Neural cell (in vitro differentiated cells): ENCODE measurements at regions not wholly inside any gene's neighbourhood (a gene's known extent, or its start where the extent isn't known, plus 50 kb on each side); places are given as distances from the start of the nearest gene placed in this dataset.
"Not testable (repeated sequence)": the region's sequence is repeated elsewhere in the genome, so short reads cannot be mapped to it uniquely, and the experiment has no call there.

Experiments used
- H2AFZ ChIP-seq: fragments of 200-600, 300-800 bp; sonication (generic), shearing (Covaris generic); 2 replicates; pipeline ENCODE4 v1.6.0; 2014; ENCODE audit warnings: low read depth, mild to moderate bottlenecking, antibody characterized with exemption, low read length, moderate library complexity
- H3F3A ChIP-seq: fragments of 200-600 bp; shearing (Covaris generic); 2 replicates; pipeline ENCODE4 v1.6.1; 2016; ENCODE audit warnings: mild to moderate bottlenecking, moderate library complexity, mixed read lengths, antibody characterized with exemption, low read length; ENCODE audit not compliant: insufficient read depth, poor library complexity, severe bottlenecking
- H3K27ac ChIP-seq: fragments of 200-600, 300-800 bp; sonication (generic), shearing (Covaris generic); 2 replicates; pipeline ENCODE4 v1.5.1; 2014; ENCODE audit warnings: mild to moderate bottlenecking, low read length, moderate library complexity
- H3K27me3 ChIP-seq: fragments of 300-800, 200-600 bp; sonication (generic), shearing (Covaris generic); 2 replicates; pipeline ENCODE4 v1.6.0; 2014; ENCODE audit warnings: mild to moderate bottlenecking, low read depth, low read length, moderate library complexity; ENCODE audit not compliant: insufficient read depth
- H3K36me3 ChIP-seq: fragments of 300-800, 200-600 bp; sonication (generic), shearing (Covaris generic); 2 replicates; pipeline ENCODE4 v1.5.1; 2014; ENCODE audit warnings: mild to moderate bottlenecking, antibody characterized with exemption, low read length, moderate library complexity; ENCODE audit not compliant: insufficient read depth
- H3K4me2 ChIP-seq: fragments of 300-800, 200-600 bp; sonication (generic), shearing (Covaris generic); 2 replicates; pipeline ENCODE4 v1.6.0; 2014; ENCODE audit warnings: mild to moderate bottlenecking, low read length
- H3K4me3 ChIP-seq: fragments of 300-800, 200-600 bp; sonication (generic), shearing (Covaris generic); 2 replicates; pipeline ENCODE4 v1.5.1; 2014; ENCODE audit warnings: mild to moderate bottlenecking, low read length, moderate library complexity
- H3K79me2 ChIP-seq: fragments of 200-600 bp; shearing (Covaris generic); replicated peaks from 2 replicates; pipeline ENCODE4 v1.6.0; 2014; ENCODE audit warnings: mild to moderate bottlenecking, low read length, moderate library complexity; ENCODE audit not compliant: insufficient read depth
- H3K9ac ChIP-seq: fragments of 300-800, 200-600 bp; sonication (generic), shearing (Covaris generic); 2 replicates; pipeline ENCODE4 v1.6.1; 2016; ENCODE audit warnings: mild to moderate bottlenecking, low read length, mixed read lengths
- H3K9me2 ChIP-seq: fragments of 200-600 bp; shearing (Covaris generic); 2 replicates; pipeline ENCODE4 v1.6.1; 2016; ENCODE audit warnings: mild to moderate bottlenecking, low read length, mixed read lengths; ENCODE audit not compliant: insufficient read depth
- H3K9me3 ChIP-seq: fragments of 200-600, 300-800 bp; sonication (generic), shearing (Covaris generic); 2 replicates; pipeline ENCODE4 v1.6.1; 2016; ENCODE audit warnings: mild to moderate bottlenecking, mixed run types, low read length, moderate library complexity, mixed read lengths
- H4K20me1 ChIP-seq: fragments of 200-600 bp; shearing (Covaris generic); 2 replicates; pipeline ENCODE4 v1.6.1; 2016; ENCODE audit warnings: mild to moderate bottlenecking, mixed run types; ENCODE audit not compliant: insufficient read depth
- CTCF ChIP-seq: fragments of 450-650 bp; IDR thresholded peaks from 2 replicates; pipeline ENCODE4 v1.5.1; 2014; ENCODE audit warnings: antibody characterized with exemption, mild to moderate bottlenecking, moderate library complexity; ENCODE audit not compliant: poor library complexity, severe bottlenecking
- EP300 ChIP-seq: fragments of 450-650 bp; conservative IDR thresholded peaks from 2 replicates; pipeline ENCODE4 v1.6.1; 2014; ENCODE audit warnings: antibody characterized with exemption, mild to moderate bottlenecking, moderate library complexity; ENCODE audit not compliant: poor library complexity, severe bottlenecking
- EZH2 ChIP-seq: fragments of 200-600, 300-800 bp; shearing (Covaris generic), sonication (generic); IDR thresholded peaks from 2 replicates; pipeline ENCODE4 v1.6.1; 2014; ENCODE audit warnings: antibody characterized with exemption, low read length, borderline replicate concordance, mild to moderate bottlenecking; ENCODE audit not compliant: insufficient read depth, poor library complexity, severe bottlenecking
- MXI1 ChIP-seq: fragments of 450-650 bp; conservative IDR thresholded peaks from 2 replicates; pipeline ENCODE4 v1.6.1; 2014; ENCODE audit warnings: antibody characterized with exemption, mild to moderate bottlenecking; ENCODE audit not compliant: poor library complexity, severe bottlenecking
- POLR2AphosphoS5 ChIP-seq: IDR thresholded peaks from 2 replicates; pipeline ENCODE4 v1.6.1; 2012
- REST ChIP-seq: IDR thresholded peaks from 2 replicates; pipeline ENCODE4 v1.6.1; 2012; ENCODE audit warnings: borderline replicate concordance

GRCh38 chr18:60017371-60017770 lies 117.6 kb downstream of the PMAIP1 start:
- no peaks in the 10 kb centered on the region for H3K27me3 ChIP-seq
- H3K9me2 ChIP-seq: no peaks in the 10 kb centered on the region
- H3K4me3 ChIP-seq: no peak overlapping the region
- TF ChIP-seq CTCF (no peak), POLR2AphosphoS5 (no peak), MXI1 (no peak), EP300 (no peak), EZH2 (no peak), REST (no peak)
- no peak overlapping the region for H3K4me2 ChIP-seq
- H3K79me2 ChIP-seq: no peaks in the 10 kb centered on the region
- no peak overlapping the region for H2AFZ ChIP-seq
- H3K36me3 ChIP-seq: no peaks in the 10 kb centered on the region
- no peaks in the 10 kb centered on the region for H3K9me3 ChIP-seq
- no peaks in the 10 kb centered on the region for H4K20me1 ChIP-seq
- H3F3A ChIP-seq: no peaks in the 10 kb centered on the region
- no peak overlapping the region for H3K9ac ChIP-seq
- no peak overlapping the region for H3K27ac ChIP-seq

- H3K4me3 ChIP-seq, H2AFZ ChIP-seq, H3F3A ChIP-seq, H3K79me2 ChIP-seq, H3K9ac ChIP-seq, H3K9me2 ChIP-seq, H4K20me1 ChIP-seq, H3K36me3 ChIP-seq, H3K27me3 ChIP-seq, H3K4me2 ChIP-seq, H3K9me3 ChIP-seq, H3K27ac ChIP-seq: not testable (repeated sequence)
Measured at GRCh38 chr18:60015826-60016225, 116.0 kb downstream of the PMAIP1 start.

GRCh38 chr18:60013148-60013547 lies 113.4 kb downstream of the PMAIP1 start:
- H3K79me2 ChIP-seq, H3K27me3 ChIP-seq, H3K27ac ChIP-seq, H3K36me3 ChIP-seq, H3K9ac ChIP-seq, H3K9me3 ChIP-seq, H3K4me3 ChIP-seq, H3K4me2 ChIP-seq, H2AFZ ChIP-seq, H3F3A ChIP-seq, H3K9me2 ChIP-seq, H4K20me1 ChIP-seq: not testable (repeated sequence)
